Keratinocyte (primary cell): ENCODE measurements at regions not wholly inside any gene's neighbourhood (a gene's known extent, or its start where the extent isn't known, plus 50 kb on each side); places are given as distances from the start of the nearest gene placed in this dataset.

Experiments
- CTCF ChIP-seq, 3 experiments: IDR thresholded peaks in 1 of 3; conservative IDR thresholded peaks in 1 of 3; optimal IDR thresholded peaks in 1 of 3; 2 replicates in 2 of 3; 3 replicates in 1 of 3; pipeline versions ENCODE3 to v1.5.1; 2011; ENCODE audit warnings: low read length in 3 of 3, mild to moderate bottlenecking in 3 of 3, moderate library complexity in 2 of 3, control low read depth in 1 of 3, inconsistent platforms in 1 of 3; ENCODE audit not compliant: insufficient read depth in 2 of 3; ENCODE audit errors: extremely low read depth in 1 of 3
- EZH2 ChIP-seq: IDR thresholded peaks from one replicate; pipeline ENCODE4 v1.6.1; 2012; ENCODE audit warnings: inconsistent platforms, mild to moderate bottlenecking, low read length, moderate library complexity

- TF ChIP-seq CTCF (optimal IDR thresholded peaks at IDR 0.05 in 1 of 3, IDR thresholded peaks at IDR 0.05 in 1 of 3, conservative IDR thresholded peaks at IDR 0.05 in 1 of 3; ENCODE audit: extremely low read depth in 1 of 3, insufficient read depth in 2 of 3, low read length in 3 of 3) (no peak), EZH2 (no peak)
Observed at GRCh38 chr6:130494729-130495128, 128.9 kb downstream of the TMEM200A start.
